ENCODE measurements at regions not wholly inside any gene's neighbourhood (a gene's known extent, or its start where the extent isn't known, plus 50 kb on each side); places are given as distances from the start of the nearest gene placed in this dataset.
"Not testable (repeated sequence)": the region's sequence is repeated elsewhere in the genome, so short reads cannot be mapped to it uniquely, and the experiment has no call there.

GRCh38 chr11:123344790-123345357, 85.2 kb upstream of the GRAMD1B start:
- no peak overlapping the region for H3K27ac ChIP-seq (ENCODE audit: low read depth, low read length)
- no peaks in the 10 kb centered on the region for H3K27me3 ChIP-seq (ENCODE audit: insufficient read depth, low read length)
- H3K23ac ChIP-seq (ENCODE audit: low read length), result no peak overlapping the region
- H4K12ac ChIP-seq (ENCODE audit: low read depth, low read length), result no peak overlapping the region
- H3K18ac ChIP-seq (ENCODE audit: low read length), result no peak overlapping the region
- H2AK5ac ChIP-seq (ENCODE audit: low read length), result no peak overlapping the region
- H3K79me2 ChIP-seq (ENCODE audit: control insufficient read depth, insufficient read depth, low read length, poor library complexity), result no peaks in the 10 kb centered on the region
- no peak overlapping the region for H4K91ac ChIP-seq (ENCODE audit: low read depth, low read length)
- H3K14ac ChIP-seq (ENCODE audit: low read length), result no peak overlapping the region
- H3K9me3 ChIP-seq (ENCODE audit: insufficient read depth, low read depth, low read length), result no peaks in the 10 kb centered on the region
- H3K4ac ChIP-seq (ENCODE audit: low read depth, low read length), result no peak overlapping the region
- H4K8ac ChIP-seq (ENCODE audit: low read depth, low read length), result no peak overlapping the region
- H3K36me3 ChIP-seq (ENCODE audit: control insufficient read depth in 1 of 2, insufficient read depth in 2 of 2, low read length in 2 of 2), result no peaks in the 10 kb centered on the region
- no peak overlapping the region for H3K4me2 ChIP-seq (ENCODE audit: low read length)
- no peak for DNase-seq
- H2BK120ac ChIP-seq (ENCODE audit: insufficient read depth, low read length, poor library complexity), result no peak overlapping the region
- H3K4me1 ChIP-seq (ENCODE audit: control insufficient read depth in 1 of 2, insufficient read depth in 2 of 2, low read length in 2 of 2), result no peaks in the 10 kb centered on the region
- H3K79me1 ChIP-seq (ENCODE audit: low read length), result no peaks in the 10 kb centered on the region
- no peak overlapping the region for H2BK5ac ChIP-seq (ENCODE audit: low read depth, low read length, poor library complexity)
- no peak overlapping the region for H3K4me3 ChIP-seq (ENCODE audit: low read depth, low read length)
- H3K9ac ChIP-seq (ENCODE audit: low read length), result no peak overlapping the region
- no peak overlapping the region for H2AFZ ChIP-seq (ENCODE audit: insufficient read depth, low read length, poor library complexity)
- no CpG with 5 or more reads among the region's 2 CpGs for whole genome bisulfite sequencing (ENCODE audit: extremely low coverage, insufficient coverage, insufficient read length)
- no peak overlapping the region for H2BK12ac ChIP-seq (ENCODE audit: low read length)

- not testable (repeated sequence) for H3K27me3 ChIP-seq (ENCODE audit: insufficient read depth, low read length); H3K23ac ChIP-seq (ENCODE audit: low read length); H3K36me3 ChIP-seq (ENCODE audit: control insufficient read depth in 1 of 2, insufficient read depth in 2 of 2, low read length in 2 of 2); H3K9ac ChIP-seq (ENCODE audit: low read length); H3K4ac ChIP-seq (ENCODE audit: low read depth, low read length); H3K4me1 ChIP-seq (ENCODE audit: control insufficient read depth in 1 of 2, insufficient read depth in 2 of 2, low read length in 2 of 2); H3K14ac ChIP-seq (ENCODE audit: low read length); H2AK5ac ChIP-seq (ENCODE audit: low read length); H3K27ac ChIP-seq (ENCODE audit: low read depth, low read length); H3K4me2 ChIP-seq (ENCODE audit: low read length); H2AFZ ChIP-seq (ENCODE audit: insufficient read depth, low read length, poor library complexity); H2BK5ac ChIP-seq (ENCODE audit: low read depth, low read length, poor library complexity); H3K79me2 ChIP-seq (ENCODE audit: control insufficient read depth, insufficient read depth, low read length, poor library complexity); H2BK120ac ChIP-seq (ENCODE audit: insufficient read depth, low read length, poor library complexity); H3K4me3 ChIP-seq (ENCODE audit: low read depth, low read length); H4K12ac ChIP-seq (ENCODE audit: low read depth, low read length); H2BK12ac ChIP-seq (ENCODE audit: low read length); H3K9me3 ChIP-seq (ENCODE audit: insufficient read depth, low read depth, low read length); H4K8ac ChIP-seq (ENCODE audit: low read depth, low read length); H3K18ac ChIP-seq (ENCODE audit: low read length); DNase-seq; H3K79me1 ChIP-seq (ENCODE audit: low read length); H4K91ac ChIP-seq (ENCODE audit: low read depth, low read length)
- no CpG with 5 or more reads among the region's 2 CpGs for WGBS (ENCODE audit: extremely low coverage, insufficient coverage, insufficient read length)
Measured at GRCh38 chr11:123344188-123344587, 85.9 kb upstream of the GRAMD1B start.

- Histone ChIP-seq H4K91ac (ENCODE audit: low read depth, low read length) (no peak overlapping the region), H3K4me1 (ENCODE audit: control insufficient read depth in 1 of 2, insufficient read depth in 2 of 2, low read length in 2 of 2) (peaks cover 0 to 3% of the 10 kb centered on the region in 2 experiments), H3K23ac (ENCODE audit: low read length) (no peak overlapping the region), H3K27ac (ENCODE audit: low read depth, low read length) (no peak overlapping the region), H2BK12ac (ENCODE audit: low read length) (no peak overlapping the region), H2AK5ac (ENCODE audit: low read length) (no peak overlapping the region), H3K9me3 (ENCODE audit: insufficient read depth, low read depth, low read length) (peaks cover 2% of the 10 kb centered on the region), H2AFZ (ENCODE audit: insufficient read depth, low read length, poor library complexity) (no peak overlapping the region), H3K4me2 (ENCODE audit: low read length) (no peak overlapping the region), H3K36me3 (ENCODE audit: control insufficient read depth in 1 of 2, insufficient read depth in 2 of 2, low read length in 2 of 2) (no peaks in the 10 kb centered on the region), H3K4ac (ENCODE audit: low read depth, low read length) (no peak overlapping the region), H2BK120ac (ENCODE audit: insufficient read depth, low read length, poor library complexity) (no peak overlapping the region), H3K79me1 (ENCODE audit: low read length) (no peaks in the 10 kb centered on the region), H3K4me3 (ENCODE audit: low read depth, low read length) (no peak overlapping the region), H3K27me3 (ENCODE audit: insufficient read depth, low read length) (no peaks in the 10 kb centered on the region), H2BK5ac (ENCODE audit: low read depth, low read length, poor library complexity) (no peak overlapping the region), H4K12ac (ENCODE audit: low read depth, low read length) (no peak overlapping the region), H3K9ac (ENCODE audit: low read length) (no peak overlapping the region), H3K14ac (ENCODE audit: low read length) (no peak overlapping the region), H3K79me2 (ENCODE audit: control insufficient read depth, insufficient read depth, low read length, poor library complexity) (no peaks in the 10 kb centered on the region), H4K8ac (ENCODE audit: low read depth, low read length) (no peak overlapping the region), H3K18ac (ENCODE audit: low read length) (no peak overlapping the region)
- WGBS (ENCODE audit: extremely low coverage, insufficient coverage, insufficient read length), result no CpG with 5 or more reads among the region's 9 CpGs
- peak in 1 of 2 donors; percentile 45 for DNase-seq
Measured at GRCh38 chr11:123338997-123339752, 90.9 kb upstream of the GRAMD1B start.

- H3K4me1 ChIP-seq (ENCODE audit: control insufficient read depth in 1 of 2, insufficient read depth in 2 of 2, low read length in 2 of 2), result peaks cover 0 to 3% of the 10 kb centered on the region in 2 experiments
- H3K4me3 ChIP-seq (ENCODE audit: low read depth, low read length), result no peak overlapping the region
- H3K27ac ChIP-seq (ENCODE audit: low read depth, low read length), result no peak overlapping the region
- no peak overlapping the region for H3K14ac ChIP-seq (ENCODE audit: low read length)
- no peak overlapping the region for H2AFZ ChIP-seq (ENCODE audit: insufficient read depth, low read length, poor library complexity)
- H3K18ac ChIP-seq (ENCODE audit: low read length), result no peak overlapping the region
- no CpG with 5 or more reads among the region's 6 CpGs for WGBS (ENCODE audit: extremely low coverage, insufficient coverage, insufficient read length)
- H2BK12ac ChIP-seq (ENCODE audit: low read length), result peak overlapping the region; percentile 3
- DNase-seq, result peak; percentile 80 to 85
- no peak overlapping the region for H3K4ac ChIP-seq (ENCODE audit: low read depth, low read length)
- peak overlapping the region; percentile 72 for H2BK5ac ChIP-seq (ENCODE audit: low read depth, low read length, poor library complexity)
- H3K9me3 ChIP-seq (ENCODE audit: insufficient read depth, low read depth, low read length), result peaks cover 2% of the 10 kb centered on the region
- no peaks in the 10 kb centered on the region for H3K36me3 ChIP-seq (ENCODE audit: control insufficient read depth in 1 of 2, insufficient read depth in 2 of 2, low read length in 2 of 2)
- peak overlapping the region; percentile 23 for H4K91ac ChIP-seq (ENCODE audit: low read depth, low read length)
- H3K23ac ChIP-seq (ENCODE audit: low read length), result no peak overlapping the region
- H3K4me2 ChIP-seq (ENCODE audit: low read length), result no peak overlapping the region
- no peaks in the 10 kb centered on the region for H3K79me1 ChIP-seq (ENCODE audit: low read length)
- H3K9ac ChIP-seq (ENCODE audit: low read length), result no peak overlapping the region
- peak overlapping the region; percentile 47 for H4K8ac ChIP-seq (ENCODE audit: low read depth, low read length)
- no peak overlapping the region for H2AK5ac ChIP-seq (ENCODE audit: low read length)
- no peaks in the 10 kb centered on the region for H3K79me2 ChIP-seq (ENCODE audit: control insufficient read depth, insufficient read depth, low read length, poor library complexity)
- no peak overlapping the region for H2BK120ac ChIP-seq (ENCODE audit: insufficient read depth, low read length, poor library complexity)
- no peak overlapping the region for H4K12ac ChIP-seq (ENCODE audit: low read depth, low read length)
- H3K27me3 ChIP-seq (ENCODE audit: insufficient read depth, low read length), result no peaks in the 10 kb centered on the region
Measured at GRCh38 chr11:123338266-123338800, 91.7 kb upstream of the GRAMD1B start.
